ENCODE measurements at regions not wholly inside any gene's neighbourhood (a gene's known extent, or its start where the extent isn't known, plus 50 kb on each side); places are given as distances from the start of the nearest gene placed in this dataset.

GRCh38 chr18:56245866-56246580 lies 392.4 kb downstream of the TXNL1 start:
- TF ChIP-seq CTCF (IDR thresholded peaks at IDR 0.05; ENCODE audit: low read length): no peak
- no peak for TF ChIP-seq EZH2 (optimal IDR thresholded peaks at IDR 0.05; ENCODE audit: low read depth, low read length)

Measured in MM.1S (cell line).